HUES48 (cell line): ENCODE measurements at regions not wholly inside any gene's neighbourhood (a gene's known extent, or its start where the extent isn't known, plus 50 kb on each side); places are given as distances from the start of the nearest gene placed in this dataset.

ENCODE experiments used
- H3K27ac ChIP-seq: one replicate; pipeline ENCODE4 v1.7.0; 2013; ENCODE audit warnings: low read depth, low read length, inconsistent platforms
- H3K27me3 ChIP-seq: 2 replicates; pipeline ENCODE4 v1.6.1; 2013; ENCODE audit warnings: mild to moderate bottlenecking, low read length; ENCODE audit not compliant: control insufficient read depth, insufficient read depth
- H3K36me3 ChIP-seq: 2 replicates; pipeline ENCODE4 v1.6.1; 2013; ENCODE audit warnings: low read length; ENCODE audit not compliant: control insufficient read depth, insufficient read depth
- H3K4me1 ChIP-seq: 2 replicates; pipeline ENCODE4 v1.6.1; 2013; ENCODE audit warnings: mild to moderate bottlenecking, low read length; ENCODE audit not compliant: control insufficient read depth, insufficient read depth
- H3K4me3 ChIP-seq: 2 replicates; pipeline ENCODE4 v1.5.1; 2013; ENCODE audit warnings: mild to moderate bottlenecking, low read depth, low read length
- H3K9ac ChIP-seq: 2 replicates; pipeline ENCODE4 v1.6.1; 2013; ENCODE audit warnings: mild to moderate bottlenecking, low read depth, low read length, moderate library complexity
- H3K9me3 ChIP-seq: 2 replicates; pipeline ENCODE4 v1.6.1; 2013; ENCODE audit warnings: low read length; ENCODE audit not compliant: control insufficient read depth, insufficient read depth

DNA sequence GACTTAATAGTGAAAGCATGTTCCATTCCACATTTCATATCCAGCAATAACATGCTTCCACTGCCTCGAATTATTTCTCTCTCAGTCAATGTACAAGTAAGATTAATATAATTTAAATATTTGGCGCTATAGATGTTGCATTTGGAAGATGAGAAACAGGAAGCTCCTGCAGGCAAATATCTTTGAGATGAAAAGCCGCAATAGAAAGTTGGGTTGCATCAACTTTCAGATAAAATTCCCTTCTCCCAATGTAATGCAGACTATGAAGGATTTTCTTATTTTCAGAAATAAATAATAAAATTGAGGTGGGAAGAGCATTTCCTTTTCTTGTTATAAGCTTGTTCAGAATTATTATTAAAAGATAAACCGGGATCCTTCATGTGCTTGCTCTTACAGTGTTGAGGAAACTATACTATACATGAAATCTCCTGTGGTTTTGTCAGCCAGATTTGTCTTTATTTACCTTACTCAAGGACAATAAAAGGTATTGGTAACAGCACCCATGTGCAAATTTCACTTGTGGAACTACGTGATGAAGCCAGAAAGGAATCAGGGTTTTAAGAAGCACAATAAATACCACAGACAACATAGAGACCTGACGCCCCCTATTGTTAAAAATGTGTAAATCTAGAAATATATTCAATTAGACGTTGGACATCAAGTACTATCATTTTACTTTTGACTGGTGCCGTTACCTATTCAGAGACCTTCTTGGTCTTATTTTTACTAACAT lies 307.0 kb downstream of the ARPP21 start:
- H3K36me3 ChIP-seq: no peaks in the 10 kb centered on the region
- no peak overlapping the region for H3K27ac ChIP-seq
- no peak overlapping the region for H3K9ac ChIP-seq
- H3K4me3 ChIP-seq: no peak overlapping the region
- H3K27me3 ChIP-seq: no peaks in the 10 kb centered on the region; the same call in 1 of the 2 replicates
- no peaks in the 10 kb centered on the region for H3K4me1 ChIP-seq
- H3K9me3 ChIP-seq: no peaks in the 10 kb centered on the region

DNA sequence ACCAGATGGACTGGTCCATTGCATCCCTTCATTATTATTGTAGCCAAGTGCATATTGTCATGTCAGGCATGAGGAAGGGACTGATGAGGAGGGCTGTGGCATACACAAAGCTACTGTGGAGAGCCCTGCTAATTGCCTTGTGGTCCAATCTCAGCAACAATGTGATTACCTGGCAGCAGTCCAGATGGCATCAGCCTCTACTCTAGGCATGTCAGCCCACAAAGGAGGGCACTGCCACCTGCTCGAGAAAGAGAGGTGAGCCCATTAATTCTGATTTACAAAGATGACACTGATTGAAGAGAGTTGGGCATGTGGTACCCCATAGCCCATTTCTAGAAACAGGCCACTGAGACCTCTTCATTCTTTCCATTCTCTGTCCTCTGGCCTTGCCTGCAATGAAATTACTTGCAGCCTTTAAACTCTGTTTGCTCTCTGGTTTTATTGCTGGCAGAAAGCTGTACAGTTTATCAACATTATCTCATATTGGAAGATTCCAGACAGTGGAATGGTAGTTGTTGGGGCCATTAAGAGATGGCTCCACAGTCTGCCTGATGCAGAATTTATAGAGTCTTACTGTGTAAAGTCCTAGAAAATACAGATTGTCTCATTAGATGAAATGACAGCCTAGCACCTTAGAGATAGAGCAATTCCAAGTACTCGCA lies 307.7 kb downstream of the ARPP21 start:
- Histone ChIP-seq H3K9ac (no peak overlapping the region), H3K36me3 (no peaks in the 10 kb centered on the region), H3K27ac (no peak overlapping the region)

DNA sequence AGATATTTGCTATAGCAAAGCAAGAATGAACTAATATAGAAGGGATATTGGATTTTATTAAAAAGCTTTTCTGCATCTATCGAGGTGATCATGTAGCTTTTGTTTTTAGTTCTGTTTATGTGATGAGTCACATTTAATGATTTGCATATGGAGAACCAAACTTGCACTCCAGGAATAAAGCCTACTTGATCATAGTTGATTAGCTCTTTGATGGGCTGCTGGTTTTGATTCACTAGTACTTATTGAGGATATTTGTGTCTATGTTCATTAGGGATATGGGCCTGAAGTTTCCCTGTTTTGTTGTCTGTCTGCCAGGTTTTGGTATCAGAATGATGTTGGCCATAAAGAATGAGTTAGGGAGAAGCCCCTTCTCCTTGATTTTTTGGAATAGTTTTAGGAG lies 310.7 kb downstream of the ARPP21 start:
- no peak overlapping the region for H3K4me3 ChIP-seq
- no peaks in the 10 kb centered on the region for H3K4me1 ChIP-seq

More for the DNA sequence above, 307.7 kb downstream of the ARPP21 start:
- Histone ChIP-seq H3K4me3 (no peak overlapping the region), H3K9me3 (no peaks in the 10 kb centered on the region), H3K27me3 (no peaks in the 10 kb centered on the region; the same call in 1 of the 2 replicates), H3K4me1 (no peaks in the 10 kb centered on the region)

DNA sequence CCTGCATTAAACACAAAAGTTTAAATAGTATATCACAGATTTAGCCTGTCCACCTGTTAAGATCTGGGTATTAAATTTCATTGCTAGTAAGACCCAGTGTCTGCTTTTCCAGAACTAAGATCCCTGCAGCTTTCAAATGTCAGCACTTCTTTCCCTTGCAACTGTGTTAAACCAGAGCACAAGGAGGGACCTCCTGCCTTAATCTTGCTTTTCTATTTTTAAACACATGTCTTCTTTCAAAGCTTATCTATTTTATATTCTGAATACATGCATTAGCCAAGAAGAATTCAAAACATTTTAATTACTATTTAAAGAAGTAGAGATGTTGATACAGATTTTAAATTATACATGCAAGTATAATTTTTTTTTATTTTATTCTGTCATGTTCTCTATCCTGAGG lies 315.1 kb downstream of the ARPP21 start:
- Histone ChIP-seq H3K4me3 (no peak overlapping the region), H3K9me3 (no peaks in the 10 kb centered on the region), H3K4me1 (no peaks in the 10 kb centered on the region), H3K9ac (no peak overlapping the region), H3K27me3 (no peaks in the 10 kb centered on the region), H3K27ac (no peak overlapping the region), H3K36me3 (no peaks in the 10 kb centered on the region)

More for the DNA sequence above, 310.7 kb downstream of the ARPP21 start:
- no peak overlapping the region for H3K9ac ChIP-seq
- no peaks in the 10 kb centered on the region for H3K9me3 ChIP-seq
- H3K27ac ChIP-seq: no peak overlapping the region
- H3K36me3 ChIP-seq: no peaks in the 10 kb centered on the region
- H3K27me3 ChIP-seq: no peaks in the 10 kb centered on the region; the same call in 1 of the 2 replicates

DNA sequence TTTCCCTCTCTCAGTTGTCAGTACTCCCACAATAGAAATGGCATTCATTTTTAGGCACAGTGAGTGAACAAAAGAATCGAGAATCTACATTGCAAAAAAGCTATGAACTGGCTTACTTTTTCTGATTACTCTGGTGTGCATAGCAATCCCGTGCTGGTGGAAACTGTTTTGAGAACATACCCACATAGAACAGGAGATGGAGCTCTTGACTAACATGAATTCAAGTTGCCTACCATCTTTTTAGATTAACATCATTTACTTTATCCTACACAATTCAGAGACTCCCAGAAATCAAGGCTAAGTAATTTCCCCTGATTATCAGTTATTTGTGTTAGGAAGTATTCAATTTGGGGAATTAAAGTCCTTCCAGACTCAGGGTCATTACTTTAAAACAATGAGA lies 326.6 kb downstream of the ARPP21 start:
- no peaks in the 10 kb centered on the region for H3K36me3 ChIP-seq
- H3K27ac ChIP-seq: no peak overlapping the region
- H3K9ac ChIP-seq: no peak overlapping the region
- H3K4me1 ChIP-seq: peaks cover 8% of the 10 kb centered on the region; the same call in 1 of the 2 replicates
- no peaks in the 10 kb centered on the region for H3K9me3 ChIP-seq
- H3K4me3 ChIP-seq: no peak overlapping the region
- H3K27me3 ChIP-seq: no peaks in the 10 kb centered on the region

DNA sequence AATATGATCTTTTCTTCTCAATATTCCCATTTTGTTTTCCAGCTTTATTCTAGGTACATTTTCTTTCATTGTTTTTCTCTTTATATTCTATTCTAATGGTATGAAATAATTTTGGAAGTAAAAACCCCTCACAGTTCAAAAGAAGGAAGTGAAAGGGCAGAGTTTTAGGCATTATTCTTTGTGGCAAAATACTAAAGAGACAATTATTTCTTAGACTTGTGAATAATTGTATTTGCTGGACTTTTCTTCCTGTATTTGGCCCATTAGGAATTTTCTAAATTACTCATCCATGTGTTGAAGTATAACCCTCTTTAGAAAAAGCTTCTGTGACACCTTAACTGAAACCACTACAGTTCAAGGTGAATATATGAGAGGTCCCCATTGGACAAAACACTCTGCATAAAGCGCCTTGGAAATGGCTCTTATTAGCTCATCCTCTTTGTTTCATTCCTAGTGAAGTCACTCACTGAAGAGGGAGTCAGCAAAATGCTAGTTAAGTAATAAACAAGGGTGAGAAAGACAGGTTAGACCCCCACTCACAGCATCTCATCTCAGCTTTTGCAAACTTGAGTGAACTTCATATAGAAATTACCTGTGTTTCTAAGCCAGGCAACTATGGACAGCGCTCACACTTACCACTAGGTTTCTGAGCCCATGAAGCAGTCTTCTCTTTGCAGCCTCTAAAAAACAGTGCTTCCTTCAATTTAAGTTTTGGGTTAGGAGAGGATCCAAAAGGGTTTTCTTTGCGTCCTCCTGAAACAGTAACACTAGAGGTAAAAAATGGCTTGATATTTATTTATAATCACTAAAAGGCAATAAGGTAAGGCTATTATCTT lies 327.5 kb downstream of the ARPP21 start:
- Histone ChIP-seq H3K9ac (no peak overlapping the region), H3K27ac (no peak overlapping the region), H3K4me1 (peaks cover 8% of the 10 kb centered on the region; the same call in 1 of the 2 replicates), H3K4me3 (no peak overlapping the region), H3K36me3 (no peaks in the 10 kb centered on the region), H3K9me3 (no peaks in the 10 kb centered on the region), H3K27me3 (no peaks in the 10 kb centered on the region)

DNA sequence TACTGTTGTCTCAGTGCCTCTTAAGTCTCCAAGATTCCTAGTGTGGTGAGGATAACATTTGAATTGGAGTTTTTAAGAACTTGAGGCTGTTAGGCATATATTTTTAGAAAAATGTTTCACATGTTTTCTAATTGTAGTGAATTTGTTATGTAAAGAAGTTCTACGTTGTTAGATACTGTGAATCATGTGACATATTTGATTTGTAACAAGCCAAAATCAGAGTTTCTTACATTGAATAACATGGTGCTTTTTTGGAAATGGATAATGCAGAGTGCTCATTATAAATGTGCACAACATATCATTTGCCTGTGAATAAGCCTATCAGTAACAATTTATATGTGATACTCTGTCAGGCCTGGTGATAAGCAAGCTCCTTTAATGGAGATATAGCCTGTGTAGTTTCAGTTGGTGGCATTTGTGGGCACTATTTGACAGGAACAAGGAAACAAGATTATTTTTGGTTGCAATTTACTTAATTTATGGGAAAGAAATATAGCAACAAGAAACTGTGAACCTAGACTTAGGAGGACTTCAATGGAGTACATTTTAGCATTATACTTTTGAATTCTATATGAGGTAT lies 328.8 kb downstream of the ARPP21 start:
- Histone ChIP-seq H3K4me3 (no peak overlapping the region), H3K9me3 (no peaks in the 10 kb centered on the region), H3K27ac (no peak overlapping the region), H3K9ac (no peak overlapping the region), H3K36me3 (no peaks in the 10 kb centered on the region), H3K4me1 (peaks cover 8% of the 10 kb centered on the region; the same call in 1 of the 2 replicates), H3K27me3 (no peaks in the 10 kb centered on the region)

DNA sequence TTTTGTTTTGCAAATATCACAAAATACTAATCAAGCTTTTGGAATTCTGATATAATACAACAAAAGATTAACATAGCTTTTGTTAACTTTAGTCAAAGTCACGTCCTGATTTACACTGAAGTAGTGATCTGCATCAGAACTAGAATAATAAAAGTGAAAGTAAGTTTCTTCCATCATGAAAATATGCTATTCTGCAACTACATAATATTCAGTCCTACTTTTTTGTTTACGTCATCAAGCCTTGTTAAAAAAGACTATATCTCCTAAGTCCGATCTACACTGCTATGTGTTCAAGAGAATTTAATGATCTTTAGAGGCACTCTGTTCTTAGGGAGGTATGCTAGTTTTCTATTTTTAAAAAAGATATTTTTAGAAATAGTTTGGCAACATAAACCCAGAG lies 330.1 kb downstream of the ARPP21 start:
- Histone ChIP-seq H3K36me3 (no peaks in the 10 kb centered on the region), H3K4me3 (no peak overlapping the region), H3K4me1 (peaks cover 8% of the 10 kb centered on the region; the same call in 1 of the 2 replicates), H3K27me3 (no peaks in the 10 kb centered on the region), H3K27ac (no peak overlapping the region), H3K9ac (no peak overlapping the region), H3K9me3 (no peaks in the 10 kb centered on the region)

DNA sequence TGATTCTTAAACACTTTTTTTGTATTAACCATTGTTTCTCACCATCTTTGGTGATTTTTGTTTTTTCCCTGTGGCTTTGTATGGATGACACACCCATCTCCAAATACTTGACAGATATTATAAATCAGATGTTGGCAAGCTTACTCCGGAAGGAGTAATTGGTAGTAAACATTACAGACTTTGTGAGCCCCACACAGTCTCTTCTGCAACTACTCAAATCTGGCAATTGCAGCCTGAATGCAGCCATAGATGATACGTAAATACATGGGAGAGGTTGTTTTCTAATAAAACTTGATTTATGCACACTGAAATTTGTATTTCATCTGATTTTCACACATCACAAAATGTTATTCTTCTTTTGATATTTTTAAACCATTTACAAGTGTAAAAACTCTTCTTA lies 331.5 kb downstream of the ARPP21 start:
- Histone ChIP-seq H3K4me3 (no peak overlapping the region), H3K27me3 (no peaks in the 10 kb centered on the region), H3K27ac (no peak overlapping the region), H3K9ac (no peak overlapping the region), H3K36me3 (no peaks in the 10 kb centered on the region), H3K9me3 (no peaks in the 10 kb centered on the region), H3K4me1 (peaks cover 8% of the 10 kb centered on the region; the same call in 1 of the 2 replicates)

DNA sequence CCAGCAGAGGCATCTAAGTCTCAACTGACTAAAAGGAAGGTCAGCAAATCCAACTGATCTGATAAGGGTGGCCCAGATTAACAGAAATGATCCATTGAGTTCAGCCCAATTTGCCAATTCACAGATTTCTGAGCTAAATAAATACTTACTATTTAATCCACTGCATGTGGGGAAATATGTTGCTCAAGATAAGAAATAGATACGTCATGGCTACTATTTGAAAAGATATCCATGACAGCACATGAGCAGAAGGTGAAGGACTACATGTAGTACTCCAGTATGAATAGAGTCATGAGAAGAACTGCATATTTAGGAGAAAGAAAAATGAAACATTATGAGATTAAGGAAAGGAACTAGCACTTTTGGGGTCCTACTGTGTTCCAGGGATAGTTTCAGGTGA lies 332.4 kb downstream of the ARPP21 start:
- Histone ChIP-seq H3K4me3 (no peak overlapping the region), H3K27ac (no peak overlapping the region), H3K4me1 (peaks cover 6% of the 10 kb centered on the region; the same call in 1 of the 2 replicates), H3K27me3 (no peaks in the 10 kb centered on the region), H3K9ac (no peak overlapping the region), H3K36me3 (no peaks in the 10 kb centered on the region), H3K9me3 (no peaks in the 10 kb centered on the region)
